ENCODE measurements at regions not wholly inside any gene's neighbourhood (a gene's known extent, or its start where the extent isn't known, plus 50 kb on each side); places are given as distances from the start of the nearest gene placed in this dataset.

- Histone ChIP-seq H3K27me3 (no peaks in the 10 kb centered on the region), H3K4me3 (ENCODE audit: low read depth, low read length) (no peak overlapping the region), H3K9me3 (no peaks in the 10 kb centered on the region), H3K36me3 (no peaks in the 10 kb centered on the region), H3K4me1 (no peaks in the 10 kb centered on the region)
- DNase-seq = no peak
- no peak for TF ChIP-seq CTCF (IDR thresholded peaks at IDR 0.05; ENCODE audit: low read depth, low read length)
Measured at GRCh38 chr6:72457738-72458137, 164.1 kb upstream of the KCNQ5 start.

- Histone ChIP-seq H3K27me3 (no peaks in the 10 kb centered on the region), H3K36me3 (no peaks in the 10 kb centered on the region), H3K4me3 (ENCODE audit: low read depth, low read length) (no peak overlapping the region), H3K9me3 (no peaks in the 10 kb centered on the region), H3K4me1 (no peaks in the 10 kb centered on the region)
- DNase-seq = no peak
- TF ChIP-seq CTCF (IDR thresholded peaks at IDR 0.05; ENCODE audit: low read depth, low read length) = no peak
Measured at GRCh38 chr6:72458521-72458920, 163.3 kb upstream of the KCNQ5 start.

GRCh38 chr6:72461144-72461543 is 160.7 kb upstream of the KCNQ5 start:
- H3K27me3 ChIP-seq = no peaks in the 10 kb centered on the region
- no peak for TF ChIP-seq CTCF (IDR thresholded peaks at IDR 0.05; ENCODE audit: low read depth, low read length)
- DNase-seq = no peak

GRCh38 chr6:72464246-72464645 is 157.6 kb upstream of the KCNQ5 start:
- Histone ChIP-seq H3K4me1 (no peaks in the 10 kb centered on the region), H3K4me3 (ENCODE audit: low read depth, low read length) (no peak overlapping the region), H3K9me3 (no peaks in the 10 kb centered on the region), H3K27me3 (no peaks in the 10 kb centered on the region), H3K36me3 (no peaks in the 10 kb centered on the region)
- DNase-seq = no peak
- TF ChIP-seq CTCF (IDR thresholded peaks at IDR 0.05; ENCODE audit: low read depth, low read length) = no peak

More at GRCh38 chr6:72461144-72461543, 160.7 kb upstream of the KCNQ5 start:
- H3K9me3 ChIP-seq = no peaks in the 10 kb centered on the region
- no peak overlapping the region for H3K4me3 ChIP-seq (ENCODE audit: low read depth, low read length)
- no peaks in the 10 kb centered on the region for H3K4me1 ChIP-seq
- H3K36me3 ChIP-seq = no peaks in the 10 kb centered on the region

GRCh38 chr6:72464791-72465691 is 156.8 kb upstream of the KCNQ5 start:
- Histone ChIP-seq H3K4me3 (ENCODE audit: low read depth, low read length) (no peak overlapping the region), H3K9me3 (no peaks in the 10 kb centered on the region), H3K4me1 (no peaks in the 10 kb centered on the region), H3K27me3 (no peaks in the 10 kb centered on the region), H3K36me3 (no peaks in the 10 kb centered on the region)
- no peak for DNase-seq
- no peak for TF ChIP-seq CTCF (IDR thresholded peaks at IDR 0.05; ENCODE audit: low read depth, low read length)

- Histone ChIP-seq H3K4me3 (ENCODE audit: low read depth, low read length) (no peak overlapping the region), H3K36me3 (no peaks in the 10 kb centered on the region), H3K4me1 (no peaks in the 10 kb centered on the region), H3K9me3 (no peaks in the 10 kb centered on the region), H3K27me3 (no peaks in the 10 kb centered on the region)
- TF ChIP-seq CTCF (IDR thresholded peaks at IDR 0.05; ENCODE audit: low read depth, low read length) = no peak
- no peak for DNase-seq
Measured at GRCh38 chr6:72466471-72466870, 155.4 kb upstream of the KCNQ5 start.
